DND-41 (cell line): ENCODE measurements at regions not wholly inside any gene's neighbourhood (a gene's known extent, or its start where the extent isn't known, plus 50 kb on each side); places are given as distances from the start of the nearest gene placed in this dataset.

Source experiments
- ATAC-seq: fragments of 200-7000 bp; cut with Tn5 transposase; 3 replicates; pipeline ENCODE4 v1.9.1; 2021; ENCODE audit warnings: low read depth; ENCODE audit not compliant: insufficient read depth
- DNase-seq: peaks from one replicate; pipeline ENCODE4 v3.0.0-alpha.2; 2020
- H2AFZ ChIP-seq: 2 replicates; pipeline ENCODE4 v1.6.0; 2012; ENCODE audit warnings: low read depth, low read length
- H3K27ac ChIP-seq: 2 replicates; pipeline ENCODE4 v1.5.1; 2012; ENCODE audit warnings: low read length, inconsistent platforms
- H3K27me3 ChIP-seq: fragments of 200-600 bp; sonication (generic); 2 replicates; pipeline ENCODE4 v1.6.0; 2012; ENCODE audit warnings: low read length, mild to moderate bottlenecking, inconsistent platforms; ENCODE audit not compliant: insufficient read depth, poor library complexity
- H3K36me3 ChIP-seq: 2 replicates; pipeline ENCODE4 v1.5.1; 2012; ENCODE audit warnings: low read length, inconsistent platforms; ENCODE audit not compliant: insufficient read depth
- H3K4me1 ChIP-seq: 2 replicates; pipeline ENCODE4 v1.5.1; 2012; ENCODE audit warnings: mild to moderate bottlenecking, low read length; ENCODE audit not compliant: insufficient read depth
- H3K4me2 ChIP-seq: 2 replicates; pipeline ENCODE4 v1.6.0; 2012; ENCODE audit warnings: mild to moderate bottlenecking, moderate library complexity, low read length, inconsistent platforms; ENCODE audit not compliant: insufficient read depth
- H3K4me3 ChIP-seq, 2 experiments: fragments of 200-600 bp in 1 of 2; shearing (Covaris generic) in 1 of 2; 2 replicates each; pipeline ENCODE4 v1.5.1; 2012 to 2016; ENCODE audit warnings: inconsistent platforms in 2 of 2, low read length in 2 of 2, mild to moderate bottlenecking in 2 of 2, low read depth in 1 of 2, moderate library complexity in 1 of 2
- H3K79me2 ChIP-seq: 2 replicates; pipeline ENCODE4 v1.6.0; 2012; ENCODE audit warnings: low read length, inconsistent platforms; ENCODE audit not compliant: insufficient read depth
- H3K9ac ChIP-seq: 2 replicates; pipeline ENCODE4 v1.6.0; 2012; ENCODE audit warnings: low read depth, mild to moderate bottlenecking, inconsistent platforms, low read length, moderate library complexity
- H3K9me3 ChIP-seq: 2 replicates; pipeline ENCODE4 v1.5.1; 2012; ENCODE audit warnings: low read length, moderate library complexity, mild to moderate bottlenecking, inconsistent platforms; ENCODE audit not compliant: insufficient read depth, severe bottlenecking
- H4K20me1 ChIP-seq: 2 replicates; pipeline ENCODE4 v1.6.0; 2012; ENCODE audit warnings: low read length; ENCODE audit not compliant: insufficient read depth
- EZH2 ChIP-seq: IDR thresholded peaks from 3 replicates; pipeline ENCODE4 v1.6.1; 2012; ENCODE audit warnings: borderline replicate concordance, low read depth, mild to moderate bottlenecking, moderate library complexity, low read length, inconsistent platforms; ENCODE audit not compliant: severe bottlenecking
- TF ChIP-seq, protein P1 (sequence below): IDR thresholded peaks from 2 replicates; pipeline ENCODE4 v1.5.1; 2012; ENCODE audit warnings: borderline replicate concordance, low read length, moderate library complexity, mild to moderate bottlenecking; ENCODE audit not compliant: poor library complexity, severe bottlenecking; ENCODE audit errors: extremely low read depth

DNA sequence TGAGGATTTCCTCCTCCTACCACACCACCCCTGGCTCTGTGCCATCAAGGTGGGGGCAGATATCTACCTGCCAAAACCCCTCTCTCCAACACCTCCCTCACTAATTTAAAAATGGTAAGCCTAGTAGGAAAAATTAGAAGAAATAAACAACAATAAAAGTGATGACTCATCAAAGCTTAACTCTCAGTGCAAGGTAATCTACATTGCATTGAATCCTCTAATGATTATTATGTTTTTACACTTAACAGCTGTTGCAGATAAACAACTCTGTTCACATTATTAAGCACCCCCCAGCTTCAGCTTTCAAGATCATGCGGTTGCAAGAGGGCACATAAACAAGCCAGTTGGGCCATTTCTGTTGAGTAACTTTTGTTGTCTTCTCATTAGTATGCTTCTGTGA, 396.1 kb upstream of the ATP11B start:
- TF ChIP-seq EZH2: no peak
- TF ChIP-seq, protein P1, sequence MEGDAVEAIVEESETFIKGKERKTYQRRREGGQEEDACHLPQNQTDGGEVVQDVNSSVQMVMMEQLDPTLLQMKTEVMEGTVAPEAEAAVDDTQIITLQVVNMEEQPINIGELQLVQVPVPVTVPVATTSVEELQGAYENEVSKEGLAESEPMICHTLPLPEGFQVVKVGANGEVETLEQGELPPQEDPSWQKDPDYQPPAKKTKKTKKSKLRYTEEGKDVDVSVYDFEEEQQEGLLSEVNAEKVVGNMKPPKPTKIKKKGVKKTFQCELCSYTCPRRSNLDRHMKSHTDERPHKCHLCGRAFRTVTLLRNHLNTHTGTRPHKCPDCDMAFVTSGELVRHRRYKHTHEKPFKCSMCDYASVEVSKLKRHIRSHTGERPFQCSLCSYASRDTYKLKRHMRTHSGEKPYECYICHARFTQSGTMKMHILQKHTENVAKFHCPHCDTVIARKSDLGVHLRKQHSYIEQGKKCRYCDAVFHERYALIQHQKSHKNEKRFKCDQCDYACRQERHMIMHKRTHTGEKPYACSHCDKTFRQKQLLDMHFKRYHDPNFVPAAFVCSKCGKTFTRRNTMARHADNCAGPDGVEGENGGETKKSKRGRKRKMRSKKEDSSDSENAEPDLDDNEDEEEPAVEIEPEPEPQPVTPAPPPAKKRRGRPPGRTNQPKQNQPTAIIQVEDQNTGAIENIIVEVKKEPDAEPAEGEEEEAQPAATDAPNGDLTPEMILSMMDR: no peak
- Histone ChIP-seq H3K9me3 (no peaks in the 10 kb centered on the region), H3K27me3 (peaks cover 3% of the 10 kb centered on the region), H4K20me1 (no peaks in the 10 kb centered on the region), H3K79me2 (no peaks in the 10 kb centered on the region), H3K9ac (no peak overlapping the region), H3K36me3 (no peaks in the 10 kb centered on the region), H2AFZ (no peak overlapping the region), H3K4me3 (no peak overlapping the region), H3K27ac (no peak overlapping the region), H3K4me1 (no peaks in the 10 kb centered on the region), H3K4me2 (no peak overlapping the region)
- ATAC-seq (no peak), DNase-seq (no peak)

DNA sequence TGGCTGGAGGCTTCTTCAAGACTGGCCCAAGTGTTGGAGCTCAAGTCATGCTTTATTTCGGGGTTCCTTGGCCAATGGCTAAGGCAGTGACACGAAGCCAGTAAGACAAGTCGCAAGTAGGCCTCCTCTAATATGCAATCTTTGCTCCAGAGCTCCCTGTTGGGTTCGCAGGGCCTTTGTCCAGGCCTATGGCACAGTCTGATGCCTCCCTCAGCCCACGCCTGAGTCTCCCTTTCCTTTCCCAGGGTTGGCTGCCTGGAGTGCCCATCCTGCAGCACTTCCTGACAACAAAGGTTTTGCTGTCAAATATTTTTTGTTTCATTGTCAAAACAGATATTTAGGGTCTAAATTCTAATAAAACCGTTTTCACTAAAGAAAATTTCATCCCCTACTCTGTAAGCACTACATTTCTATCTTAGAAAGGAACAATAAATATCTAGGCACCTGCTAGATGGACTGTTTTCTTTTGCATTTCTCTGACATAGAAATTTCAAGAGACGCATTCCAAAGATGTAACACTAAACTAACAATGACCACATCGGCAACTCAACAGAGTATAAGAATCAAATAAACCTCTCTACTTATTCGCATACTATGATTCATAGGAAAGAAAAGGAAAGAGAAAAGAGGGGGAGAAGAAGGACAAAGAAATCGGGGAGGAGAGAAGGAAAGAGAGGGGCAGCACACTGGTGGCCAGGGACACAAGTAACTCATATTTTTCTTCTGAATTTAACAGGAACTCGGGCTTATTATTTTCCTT, 393.1 kb upstream of the ATP11B start:
- Histone ChIP-seq H3K9me3 (no peaks in the 10 kb centered on the region), H4K20me1 (no peaks in the 10 kb centered on the region), H3K4me1 (no peaks in the 10 kb centered on the region), H2AFZ (no peak overlapping the region), H3K36me3 (no peaks in the 10 kb centered on the region), H3K27me3 (peaks cover 3% of the 10 kb centered on the region), H3K9ac (no peak overlapping the region), H3K27ac (no peak overlapping the region), H3K4me2 (no peak overlapping the region), H3K4me3 (no peak overlapping the region), H3K79me2 (no peaks in the 10 kb centered on the region)
- DNase-seq: no peak
- TF ChIP-seq, protein P1: no peak
- no peak for TF ChIP-seq EZH2
- ATAC-seq: no peak

DNA sequence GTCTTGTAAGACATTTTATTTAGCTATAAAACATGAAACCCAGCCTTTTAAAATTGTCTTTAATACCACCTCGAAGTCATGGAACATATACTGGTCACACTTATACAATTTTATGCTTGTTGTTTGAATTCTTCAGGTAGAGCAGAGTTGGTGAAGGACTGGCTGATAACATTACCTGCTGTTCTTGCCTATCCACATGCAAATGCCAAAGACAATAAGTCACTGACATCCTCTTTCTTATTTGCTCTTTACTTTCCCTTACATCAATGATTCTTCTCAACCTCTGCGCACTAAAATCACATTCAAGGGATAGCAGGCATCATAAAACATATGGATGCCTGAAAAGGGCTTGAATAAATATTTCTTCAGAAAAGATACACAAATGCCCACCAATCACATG, 392.5 kb upstream of the ATP11B start:
- no peak for ATAC-seq
- Histone ChIP-seq H2AFZ (no peak overlapping the region), H3K9ac (no peak overlapping the region)

More for the DNA sequence above, 392.5 kb upstream of the ATP11B start:
- no peak for TF ChIP-seq EZH2
- TF ChIP-seq, protein P1: no peak
- no peaks in the 10 kb centered on the region for H3K79me2 ChIP-seq
- no peak overlapping the region for H3K4me3 ChIP-seq
- no peaks in the 10 kb centered on the region for H3K36me3 ChIP-seq
- H3K4me1 ChIP-seq: no peaks in the 10 kb centered on the region
- H4K20me1 ChIP-seq: no peaks in the 10 kb centered on the region
- H3K9me3 ChIP-seq: no peaks in the 10 kb centered on the region
- no peak overlapping the region for H3K4me2 ChIP-seq
- DNase-seq: no peak
- H3K27ac ChIP-seq: no peak overlapping the region
- no peaks in the 10 kb centered on the region for H3K27me3 ChIP-seq
